Activated B cell treated with CpG ODN at 0.5 μM for 24 hours (primary cell): ENCODE measurements at regions not wholly inside any gene's neighbourhood (a gene's known extent, or its start where the extent isn't known, plus 50 kb on each side); places are given as distances from the start of the nearest gene placed in this dataset.
"Not testable (repeated sequence)": the region's sequence is repeated elsewhere in the genome, so short reads cannot be mapped to it uniquely, and the experiment has no call there.

Experiments used
- ATAC-seq: fragments of 200-7000 bp; cut with Tn5 transposase; one replicate; pipeline ENCODE4 v1.10.0; 2021; ENCODE audit warnings: low read depth, mild to moderate bottlenecking, moderate library complexity
- CTCF ChIA-PET: fragments of 350-600 bp; sonication (Branson Sonifier 250); formaldehyde crosslinking; loops from one replicate; lab custom pipeline; 2021; ENCODE audit warnings: antibody characterized with exemption; lab: Charles Lee
- POLR2A ChIA-PET: fragments of 350-600 bp; sonication (Branson Sonifier 250); formaldehyde crosslinking; loops from one replicate; lab custom pipeline; 2021; ENCODE audit warnings: antibody characterized with exemption; lab: Charles Lee
- DNase-seq: peaks from one replicate; pipeline ENCODE4 v3.0.0; 2022
- H3K27ac Mint-ChIP-seq: one replicate; pipeline ENCODE4 v1.8.0; 2020; ENCODE audit warnings: mixed read lengths
- H3K27me3 Mint-ChIP-seq: one replicate; pipeline ENCODE4 v1.8.0; 2021; ENCODE audit warnings: mixed read lengths
- H3K36me3 Mint-ChIP-seq: one replicate; pipeline ENCODE4 v1.8.0; 2021; ENCODE audit warnings: low read depth, mixed read lengths
- H3K4me1 Mint-ChIP-seq: one replicate; pipeline ENCODE4 v1.8.0; 2021; ENCODE audit warnings: mixed read lengths
- H3K4me3 Mint-ChIP-seq: one replicate; pipeline ENCODE4 v1.8.0; 2020; ENCODE audit warnings: mild to moderate bottlenecking, mixed read lengths
- H3K9me3 Mint-ChIP-seq: one replicate; pipeline ENCODE4 v1.8.0; 2020; ENCODE audit warnings: mixed read lengths
- intact Hi-C: fragments of 100-400 bp; cut with micrococcal nuclease; formaldehyde crosslinking; loops from one replicate; pipeline ENCODE4 v1.15.1; 2024
- TF ChIP-seq, protein P1 (sequence below): fragments of 200-600 bp; IDR thresholded peaks from one replicate; pipeline ENCODE4 v1.8.0; 2022; ENCODE audit warnings: antibody characterized with exemption, mild to moderate bottlenecking

GRCh38 chr1:66478116-66478515, 55.8 kb upstream of the SGIP1 start:
- intact Hi-C loops, result no loop called here
- Mint-ChIP-seq H3K36me3 (no peaks in the 10 kb centered on the region), H3K27me3 (peaks cover 22% of the 10 kb centered on the region), H3K9me3 (no peaks in the 10 kb centered on the region), H3K4me3 (no peak overlapping the region), H3K4me1 (no peaks in the 10 kb centered on the region), H3K27ac (no peak overlapping the region)
- CTCF ChIA-PET, result no interaction called here
- no peak for DNase-seq
- POLR2A ChIA-PET, result no interaction called here
- no peak for ATAC-seq
- TF ChIP-seq, protein P1, sequence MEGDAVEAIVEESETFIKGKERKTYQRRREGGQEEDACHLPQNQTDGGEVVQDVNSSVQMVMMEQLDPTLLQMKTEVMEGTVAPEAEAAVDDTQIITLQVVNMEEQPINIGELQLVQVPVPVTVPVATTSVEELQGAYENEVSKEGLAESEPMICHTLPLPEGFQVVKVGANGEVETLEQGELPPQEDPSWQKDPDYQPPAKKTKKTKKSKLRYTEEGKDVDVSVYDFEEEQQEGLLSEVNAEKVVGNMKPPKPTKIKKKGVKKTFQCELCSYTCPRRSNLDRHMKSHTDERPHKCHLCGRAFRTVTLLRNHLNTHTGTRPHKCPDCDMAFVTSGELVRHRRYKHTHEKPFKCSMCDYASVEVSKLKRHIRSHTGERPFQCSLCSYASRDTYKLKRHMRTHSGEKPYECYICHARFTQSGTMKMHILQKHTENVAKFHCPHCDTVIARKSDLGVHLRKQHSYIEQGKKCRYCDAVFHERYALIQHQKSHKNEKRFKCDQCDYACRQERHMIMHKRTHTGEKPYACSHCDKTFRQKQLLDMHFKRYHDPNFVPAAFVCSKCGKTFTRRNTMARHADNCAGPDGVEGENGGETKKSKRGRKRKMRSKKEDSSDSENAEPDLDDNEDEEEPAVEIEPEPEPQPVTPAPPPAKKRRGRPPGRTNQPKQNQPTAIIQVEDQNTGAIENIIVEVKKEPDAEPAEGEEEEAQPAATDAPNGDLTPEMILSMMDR, result no peak

GRCh38 chr1:66480162-66480561, 53.8 kb upstream of the SGIP1 start:
- DNase-seq (no peak), ATAC-seq (no peak)
- H3K4me1 Mint-ChIP-seq, result no peaks in the 10 kb centered on the region
- no peak overlapping the region for H3K27ac Mint-ChIP-seq
- no peaks in the 10 kb centered on the region for H3K36me3 Mint-ChIP-seq
- H3K9me3 Mint-ChIP-seq, result no peaks in the 10 kb centered on the region
- no peak overlapping the region for H3K4me3 Mint-ChIP-seq
- ChIA-PET CTCF (no interaction called here), POLR2A (no interaction called here)
- H3K27me3 Mint-ChIP-seq, result peaks cover 22% of the 10 kb centered on the region
- TF ChIP-seq, protein P1, result no peak
- intact Hi-C loops, result no loop called here

DNA sequence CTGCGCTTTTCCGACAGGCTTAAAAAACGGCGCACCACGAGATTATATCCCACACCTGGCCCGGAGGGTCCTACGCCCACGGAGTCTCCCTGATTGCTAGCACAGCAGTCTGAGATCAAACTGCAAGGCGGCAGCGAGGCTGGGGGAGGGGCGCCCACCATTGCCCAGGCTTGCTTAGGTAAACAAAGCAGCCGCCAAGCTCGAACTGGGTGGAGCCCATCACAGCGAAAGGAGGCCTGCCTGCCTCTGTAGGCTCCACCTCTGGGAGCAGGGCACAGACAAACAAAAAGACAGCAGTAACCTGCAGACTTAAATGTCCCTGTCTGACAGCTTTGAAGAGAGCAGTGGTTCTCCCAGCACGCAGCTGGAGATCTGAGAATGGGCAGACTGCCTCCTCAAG, 52.7 kb upstream of the SGIP1 start:
- POLR2A ChIA-PET, H3K9me3 Mint-ChIP-seq, H3K27ac Mint-ChIP-seq, H3K4me3 Mint-ChIP-seq, H3K4me1 Mint-ChIP-seq, DNase-seq, intact Hi-C loops, H3K36me3 Mint-ChIP-seq, CTCF ChIA-PET, ATAC-seq: not testable (repeated sequence)
- peaks cover 22% of the 10 kb centered on the region for H3K27me3 Mint-ChIP-seq
